SK-N-SH treated with all-trans-retinoic acid at 6 μM for 48 hours (cell line): ENCODE measurements at regions not wholly inside any gene's neighbourhood (a gene's known extent, or its start where the extent isn't known, plus 50 kb on each side); places are given as distances from the start of the nearest gene placed in this dataset.

ENCODE experiments used
- ATAC-seq: fragments of 200-7000 bp; cut with Tn5 transposase; 3 replicates; pipeline ENCODE4 v1.9.1; 2020; ENCODE audit warnings: mild to moderate bottlenecking, moderate library complexity
- ARNTL ChIP-seq: fragments of 450-650 bp; formaldehyde crosslinking; IDR thresholded peaks from 2 replicates; pipeline ENCODE4 v1.5.0; 2020; ENCODE audit warnings: low read depth, mild to moderate bottlenecking, moderate library complexity, borderline replicate concordance
- BACH2 ChIP-seq: fragments of 250-450 bp; sonication (Bioruptor Pico); IDR thresholded peaks from 2 replicates; pipeline ENCODE4 v1.9.0; 2021; ENCODE audit warnings: mild to moderate bottlenecking, borderline replicate concordance
- CREB5 ChIP-seq: fragments of 250-450 bp; sonication (Bioruptor Pico); IDR thresholded peaks from 2 replicates; pipeline ENCODE4 v1.5.1; 2020; ENCODE audit warnings: low read depth, mild to moderate bottlenecking, moderate library complexity
- CSDC2 ChIP-seq: fragments of 250-450 bp; sonication (Bioruptor Pico); IDR thresholded peaks from 2 replicates; pipeline ENCODE4 v1.5.0; 2020; ENCODE audit warnings: mild to moderate bottlenecking, moderate library complexity
- CSRNP3 ChIP-seq: fragments of 250-450 bp; sonication (Bioruptor Pico); IDR thresholded peaks from 2 replicates; pipeline ENCODE4 v1.5.1; 2021; ENCODE audit warnings: mild to moderate bottlenecking, moderate library complexity
- ESRRG ChIP-seq: fragments of 250-450 bp; sonication (Bioruptor Pico); IDR thresholded peaks from 2 replicates; pipeline ENCODE4 v1.6.1; 2021; ENCODE audit warnings: mild to moderate bottlenecking
- ISL1 ChIP-seq: fragments of 250-450 bp; sonication (Bioruptor Pico); IDR thresholded peaks from 2 replicates; pipeline ENCODE4 v2.1.2; 2022; ENCODE audit warnings: mild to moderate bottlenecking, moderate library complexity
- OSR1 ChIP-seq: fragments of 250-450 bp; sonication (Bioruptor Pico); IDR thresholded peaks from 2 replicates; pipeline ENCODE4 v1.8.0; 2022; ENCODE audit warnings: moderate library complexity, mild to moderate bottlenecking, inconsistent platforms
- PPARA ChIP-seq: fragments of 250-450 bp; sonication (Bioruptor Pico); IDR thresholded peaks from 2 replicates; pipeline ENCODE4 v1.5.0; 2020; ENCODE audit warnings: mild to moderate bottlenecking, borderline replicate concordance
- RARB ChIP-seq: fragments of 250-450 bp; sonication (Bioruptor Pico); IDR thresholded peaks from 2 replicates; pipeline ENCODE4 v1.8.0; 2021; ENCODE audit warnings: mild to moderate bottlenecking, moderate library complexity
- SNAI2 ChIP-seq: fragments of 250-450 bp; sonication (Bioruptor Pico); IDR thresholded peaks from 2 replicates; pipeline ENCODE4 v1.5.0; 2020; ENCODE audit warnings: mild to moderate bottlenecking, moderate library complexity
- TCF4 ChIP-seq: fragments of 250-450 bp; sonication (Bioruptor Pico); IDR thresholded peaks from 2 replicates; pipeline ENCODE4 v1.8.0; 2021; ENCODE audit warnings: mild to moderate bottlenecking, moderate library complexity, borderline replicate concordance
- TOX ChIP-seq: fragments of 250-450 bp; sonication (Bioruptor Pico); IDR thresholded peaks from 2 replicates; pipeline ENCODE4 v1.8.0; 2021; ENCODE audit warnings: mild to moderate bottlenecking, moderate library complexity, borderline replicate concordance
- TSHZ2 ChIP-seq: fragments of 250-450 bp; sonication (Bioruptor Pico); IDR thresholded peaks from 2 replicates; pipeline ENCODE4 v1.5.0; 2020; ENCODE audit warnings: mild to moderate bottlenecking, moderate library complexity
- ZC3H10 ChIP-seq: fragments of 250-450 bp; sonication (Bioruptor Pico); IDR thresholded peaks from 2 replicates; pipeline ENCODE4 v1.5.1; 2021; ENCODE audit warnings: mild to moderate bottlenecking, moderate library complexity
- ZFP3 ChIP-seq: fragments of 250-450 bp; sonication (Bioruptor Pico); IDR thresholded peaks from 2 replicates; pipeline ENCODE4 v1.5.0; 2020; ENCODE audit warnings: mild to moderate bottlenecking, moderate library complexity
- ZNF565 ChIP-seq: fragments of 450-650 bp; formaldehyde crosslinking; conservative IDR thresholded peaks from 2 replicates; pipeline ENCODE4 v1.5.0; 2020; ENCODE audit warnings: low read depth, mild to moderate bottlenecking, moderate library complexity
- ZNF70 ChIP-seq: fragments of 450-650 bp; formaldehyde crosslinking; IDR thresholded peaks from 2 replicates; pipeline ENCODE4 v1.5.0; 2020; ENCODE audit warnings: mild to moderate bottlenecking, moderate library complexity
- ZNF8 ChIP-seq: fragments of 450-650 bp; formaldehyde crosslinking; IDR thresholded peaks from 2 replicates; pipeline ENCODE4 v1.5.0; 2020; ENCODE audit warnings: mild to moderate bottlenecking, moderate library complexity

- no peak for TF ChIP-seq TSHZ2 (CRISPR knock-in tag)
These were observed 143.4 kb downstream of the TRIML1 start (continued) for GRCh38 chr4:188282471-188283232.

GRCh38 chr4:188287169-188287894 is 148.1 kb downstream of the TRIML1 start:
- ATAC-seq = no peak
- TF ChIP-seq CSRNP3 (no peak), BACH2 (no peak), TCF4 (CRISPR knock-in tag) (no peak), PPARA (no peak), ZNF565 (CRISPR knock-in tag) (no peak)

GRCh38 chr4:188289531-188290125 is 150.4 kb downstream of the TRIML1 start:
- ATAC-seq = no peak
- no peak for TF ChIP-seq ZNF8
- no peak for TF ChIP-seq TSHZ2 (CRISPR knock-in tag)
- TF ChIP-seq BACH2 = no peak
- no peak for TF ChIP-seq ESRRG (CRISPR knock-in tag)
- TF ChIP-seq SNAI2 (CRISPR knock-in tag) = no peak

GRCh38 chr4:188295899-188296298 is 156.7 kb downstream of the TRIML1 start:
- TF ChIP-seq ISL1 (CRISPR knock-in tag) (no peak), ESRRG (CRISPR knock-in tag) (no peak), BACH2 (no peak), ZNF70 (CRISPR knock-in tag) (no peak), SNAI2 (CRISPR knock-in tag) (no peak), ZNF565 (CRISPR knock-in tag) (no peak), ZC3H10 (CRISPR knock-in tag) (no peak), ARNTL (CRISPR knock-in tag) (no peak), OSR1 (no peak), TSHZ2 (CRISPR knock-in tag) (no peak), CSDC2 (CRISPR knock-in tag) (no peak), TOX (CRISPR knock-in tag) (no peak), ZFP3 (no peak), CSRNP3 (no peak), RARB (no peak), CREB5 (no peak)
- no peak for ATAC-seq
